Activated CD4-positive, CD25-positive, alpha-beta regulatory T cell treated with anti-CD3 and anti-CD28 coated beads, Interleukin-2, amount 50 U/mL, for 24 hours (primary cell): ENCODE measurements at regions not wholly inside any gene's neighbourhood (a gene's known extent, or its start where the extent isn't known, plus 50 kb on each side); places are given as distances from the start of the nearest gene placed in this dataset.

Experiments used
- ATAC-seq, 2 donors: fragments of 150-1000 bp; cut with Tn5 transposase; one replicate each; pipeline ENCODE4 v1.10.0; 2021; ENCODE audit warnings: mild to moderate bottlenecking in 1 of 2, moderate library complexity in 1 of 2

DNA sequence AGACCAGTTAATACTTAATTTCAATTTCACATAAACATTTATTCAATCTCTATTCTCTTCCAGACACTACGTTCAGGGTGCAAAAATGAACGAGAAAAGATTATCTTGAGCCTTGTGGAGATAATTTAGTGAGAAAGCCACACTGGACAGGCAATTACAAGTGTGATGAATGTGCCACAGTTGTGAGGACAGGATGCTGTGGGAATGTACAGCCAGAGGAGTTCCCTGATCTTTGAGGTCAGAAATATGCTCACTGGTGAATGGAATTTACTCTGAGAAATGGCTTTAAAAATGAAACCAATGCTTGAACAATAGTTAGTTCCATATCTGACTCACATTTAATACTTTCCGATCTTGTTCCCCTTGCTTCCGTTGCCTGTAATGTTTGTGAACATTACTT, 864.8 kb downstream of the GATA3 start:
- ATAC-seq, result no peak

DNA sequence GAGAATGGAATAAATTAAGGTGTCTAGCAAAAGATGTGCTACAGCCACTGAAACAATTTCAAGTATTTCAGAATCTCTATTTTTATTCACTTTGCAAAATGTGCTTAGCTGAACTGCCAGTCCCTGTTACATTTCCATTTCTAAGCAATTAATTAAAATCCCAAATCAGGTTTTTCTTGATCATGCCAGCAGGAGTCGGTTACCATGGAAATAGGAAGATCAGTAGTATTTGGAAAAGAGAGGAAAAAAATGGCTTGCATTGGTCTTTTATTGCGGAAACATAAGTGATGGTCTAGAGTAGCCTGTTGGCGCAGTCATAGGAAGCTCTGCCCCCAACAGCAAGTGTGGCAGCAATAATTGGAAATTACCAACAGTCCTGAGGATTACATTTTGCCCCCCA, 867.1 kb downstream of the GATA3 start:
- no peak for ATAC-seq

DNA sequence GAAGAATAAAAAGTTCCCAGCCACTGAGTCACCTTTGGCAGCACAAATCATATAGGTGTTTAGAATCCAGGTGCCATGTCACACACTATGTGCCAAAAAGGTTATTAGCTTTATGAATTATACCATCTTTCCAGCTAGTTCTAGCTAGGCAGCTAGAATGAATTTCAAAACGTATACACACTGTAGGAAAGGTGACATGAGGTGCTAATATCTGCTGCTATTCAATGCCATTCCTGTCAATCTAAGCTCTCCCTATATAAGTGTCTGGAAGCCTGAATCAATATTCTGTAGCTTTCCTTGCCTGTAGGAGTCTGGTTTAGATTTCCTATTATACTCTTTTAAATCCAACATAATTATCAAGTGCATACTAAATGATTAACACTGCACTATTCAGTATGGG, 868.6 kb downstream of the GATA3 start:
- ATAC-seq, result no peak

DNA sequence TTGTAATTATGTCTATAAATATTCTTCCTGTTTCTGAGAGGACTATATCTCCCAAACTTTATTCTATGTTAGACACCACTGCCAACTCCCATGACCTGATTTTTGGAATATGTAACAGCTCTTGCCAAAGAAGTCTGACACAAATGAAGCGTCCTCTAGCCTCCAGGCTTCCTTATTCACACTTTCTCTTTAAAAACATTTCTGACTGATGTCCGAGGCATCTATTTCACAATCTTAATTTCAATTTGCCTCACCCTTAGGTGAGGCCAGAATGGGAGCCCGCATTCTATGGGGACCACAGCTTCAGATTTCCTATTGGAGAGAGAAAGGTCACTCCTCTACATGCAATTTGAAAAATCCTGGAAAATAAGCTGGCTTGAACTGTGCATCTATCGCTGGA, 873.2 kb downstream of the GATA3 start:
- ATAC-seq, result no peak

DNA sequence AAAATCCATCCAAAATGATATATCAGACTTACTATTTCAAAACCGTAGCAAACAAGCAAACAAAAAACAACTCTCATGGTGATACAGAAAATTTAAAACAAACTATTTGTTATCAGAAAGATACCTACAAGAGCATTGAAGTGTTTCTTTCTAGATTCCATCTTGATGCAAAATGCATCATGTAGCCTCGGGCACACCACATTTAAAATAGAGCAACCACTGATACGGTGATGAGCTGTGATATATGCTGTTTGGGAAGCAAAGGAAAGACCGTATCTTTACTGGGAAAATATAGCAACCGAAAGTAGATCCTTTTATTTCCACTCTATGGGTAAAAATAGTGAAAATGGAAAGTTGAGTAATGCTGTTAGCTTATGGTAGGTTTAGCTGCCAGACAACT, 892.0 kb downstream of the GATA3 start:
- no peak for ATAC-seq

DNA sequence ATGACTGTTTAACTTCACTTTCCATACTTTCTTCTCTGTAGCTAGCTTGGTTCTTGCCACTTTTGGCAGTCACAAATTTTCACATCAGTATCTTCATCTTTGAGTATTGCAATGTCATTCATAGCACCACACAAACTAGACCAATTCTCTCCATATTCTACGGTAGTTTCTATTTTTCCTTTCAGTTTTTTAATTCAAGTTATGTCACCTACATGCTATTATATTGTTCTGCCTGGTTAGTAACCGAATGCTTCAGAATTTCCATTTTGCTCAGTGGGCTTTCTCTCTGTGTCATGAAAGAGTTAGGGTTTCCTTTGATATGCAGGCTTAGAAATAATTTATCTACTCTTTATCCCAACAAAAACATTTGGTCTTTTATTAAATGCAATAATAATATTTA, 896.5 kb downstream of the GATA3 start:
- peak; percentile 43 to 53 for ATAC-seq

DNA sequence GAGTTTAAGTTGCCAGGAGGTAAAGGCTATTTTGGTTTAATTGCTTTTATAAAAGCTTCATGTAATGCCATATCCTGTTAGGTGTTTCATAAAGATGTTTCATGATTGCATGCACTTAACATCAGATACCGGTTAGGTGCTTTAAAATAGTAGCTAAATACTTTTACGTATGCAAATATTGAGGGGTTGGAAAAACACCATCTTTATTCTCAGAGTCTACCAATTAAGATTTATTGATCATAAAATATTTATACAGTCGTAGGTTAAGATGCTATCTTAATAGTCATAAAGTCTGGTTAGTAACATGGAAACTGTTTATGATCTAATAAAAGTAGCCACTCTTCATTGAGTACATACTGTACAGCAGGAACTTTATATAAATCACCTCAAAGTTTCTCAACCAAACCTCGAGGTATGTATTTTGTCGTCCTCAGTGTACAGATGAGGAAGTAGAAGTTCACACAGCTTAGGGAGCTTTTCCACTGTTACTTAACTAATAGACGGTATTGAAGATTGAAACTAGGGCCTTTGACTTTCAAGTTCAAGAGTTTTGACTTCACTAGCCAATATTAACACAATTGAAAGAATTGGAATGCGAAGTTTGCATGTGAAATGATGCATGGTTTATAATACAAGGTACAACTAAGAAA, 897.1 kb downstream of the GATA3 start:
- peak; percentile 32 to 38 for ATAC-seq

DNA sequence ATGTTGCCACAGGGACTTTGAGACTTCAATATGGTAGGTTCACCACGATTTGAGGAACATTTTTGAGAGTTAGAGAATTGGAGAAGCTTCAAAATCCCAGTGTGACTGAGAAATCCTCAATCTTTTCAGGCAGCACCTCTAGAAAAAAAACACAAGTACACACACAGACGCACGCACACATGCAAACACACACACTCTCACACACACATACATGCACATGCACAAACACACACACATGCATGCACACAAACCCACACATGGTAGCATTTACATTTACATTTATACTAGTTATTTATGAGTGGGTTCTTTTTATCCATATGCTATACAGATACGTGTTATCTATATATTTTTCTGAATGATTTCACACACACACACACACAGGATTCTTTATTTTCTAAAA, 901.9 kb downstream of the GATA3 start:
- no peak for ATAC-seq

DNA sequence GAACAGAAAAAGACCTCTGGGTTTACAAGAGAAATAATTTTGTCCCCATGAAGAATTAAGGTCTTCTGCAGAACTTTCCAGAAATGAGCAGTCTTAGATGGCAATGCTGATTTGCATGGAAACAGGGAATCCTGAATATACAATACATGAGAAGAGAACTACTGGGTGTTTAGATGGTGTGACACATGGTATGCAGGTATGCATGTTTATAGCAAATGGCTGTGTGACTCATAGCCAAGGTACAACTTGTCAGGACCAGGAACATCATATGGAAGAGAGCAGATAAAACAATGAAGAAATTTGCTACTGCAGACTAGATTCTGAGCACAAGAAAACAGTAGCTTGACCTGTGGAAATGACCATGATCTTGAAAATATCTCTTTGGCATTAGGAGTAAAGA, 907.8 kb downstream of the GATA3 start:
- ATAC-seq, result no peak

DNA sequence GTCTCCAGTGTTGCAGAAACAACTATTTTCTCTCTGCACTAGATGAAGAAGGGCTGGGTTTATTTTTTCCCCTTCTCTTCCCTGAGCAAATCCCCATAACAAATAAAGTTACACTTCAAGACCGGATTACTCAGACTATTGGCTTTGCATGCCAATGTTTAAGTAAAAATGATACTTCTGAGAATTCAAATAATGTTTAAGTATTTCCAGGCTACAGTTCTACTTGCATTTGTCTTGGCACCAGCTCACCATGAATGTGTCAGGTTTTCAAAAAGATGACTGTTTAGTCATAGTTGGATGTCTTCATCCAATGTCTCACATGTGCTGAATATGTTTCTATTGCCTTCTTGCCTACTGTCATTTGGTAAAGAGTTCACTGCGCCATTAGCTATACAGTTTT, 912.6 kb downstream of the GATA3 start:
- ATAC-seq, result peak; percentile 41 to 65

DNA sequence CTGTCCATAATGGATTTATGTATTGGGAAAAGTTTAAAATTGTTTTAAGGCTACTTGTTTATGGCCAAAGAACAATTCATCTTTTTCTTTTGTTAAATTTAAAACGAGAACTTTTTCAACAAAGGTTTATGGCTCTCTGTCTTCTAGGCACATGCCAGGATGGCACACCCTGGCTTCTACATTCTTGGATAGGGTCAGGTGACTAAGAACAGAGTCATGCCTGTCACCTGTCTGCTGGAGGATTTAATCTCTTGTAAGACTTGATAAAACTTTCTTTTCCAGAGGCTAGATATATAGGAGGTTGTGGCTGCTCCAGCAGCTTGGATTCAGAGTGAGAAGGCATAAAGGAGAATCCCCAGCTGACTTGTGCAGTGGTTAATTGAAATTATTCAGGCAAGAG, 915.4 kb downstream of the GATA3 start:
- no peak for ATAC-seq

DNA sequence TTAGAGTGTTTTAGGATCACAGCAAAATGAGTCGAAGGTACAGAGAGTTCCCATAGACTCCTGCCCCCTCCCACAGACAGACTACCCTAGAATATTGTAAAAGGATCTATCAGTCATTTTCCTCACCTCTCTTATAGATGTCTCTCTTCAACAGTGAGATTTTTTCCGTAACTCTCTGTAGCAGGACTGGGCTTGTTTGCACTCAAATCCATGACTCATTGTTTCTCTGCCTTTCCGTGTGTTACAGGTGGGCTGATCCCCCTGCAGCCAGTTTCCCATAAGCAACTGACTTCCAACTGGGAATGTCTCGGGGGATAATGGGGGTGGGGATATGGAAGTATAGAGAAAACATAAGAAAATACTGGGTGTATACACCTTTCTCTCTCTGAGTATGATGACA, 921.0 kb downstream of the GATA3 start:
- no peak for ATAC-seq

DNA sequence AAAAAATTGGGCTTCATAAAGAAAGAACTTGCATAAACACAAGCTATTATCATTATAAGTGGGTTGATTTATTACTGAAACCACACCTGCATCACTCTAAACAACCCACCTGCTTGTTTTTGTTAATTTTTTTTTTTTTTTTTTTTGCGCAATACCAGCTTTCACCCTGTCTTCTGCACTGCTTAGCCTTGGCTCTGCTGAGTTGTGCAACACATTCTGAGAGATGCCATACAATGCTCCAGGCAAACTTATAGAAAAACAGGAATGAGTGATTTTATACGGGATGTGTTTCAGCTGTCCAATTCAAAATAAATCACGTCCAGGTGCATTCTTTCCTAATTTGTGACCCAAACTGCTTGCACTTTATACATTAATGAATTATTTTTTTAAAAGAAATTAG, 923.6 kb downstream of the GATA3 start:
- ATAC-seq, result no peak

DNA sequence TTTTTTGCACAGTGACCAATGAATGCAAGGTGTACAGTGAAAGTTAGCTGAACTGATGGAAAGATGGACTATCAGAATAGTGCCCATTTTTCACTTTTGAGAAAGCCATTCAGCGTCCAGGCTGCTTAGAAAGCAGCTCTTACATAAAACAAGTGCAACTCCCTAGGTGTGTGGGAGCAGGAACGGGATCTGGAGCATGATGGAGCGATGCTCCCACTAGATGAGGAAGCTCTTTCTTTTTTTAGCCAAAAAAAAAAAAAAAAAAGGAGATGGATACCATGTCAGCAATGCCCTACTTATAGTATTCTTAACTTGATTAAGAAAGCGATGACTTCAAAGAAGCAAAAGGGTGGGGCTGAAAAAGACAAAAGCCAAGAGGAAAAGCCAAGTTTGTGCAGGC, 925.5 kb downstream of the GATA3 start:
- no peak for ATAC-seq

DNA sequence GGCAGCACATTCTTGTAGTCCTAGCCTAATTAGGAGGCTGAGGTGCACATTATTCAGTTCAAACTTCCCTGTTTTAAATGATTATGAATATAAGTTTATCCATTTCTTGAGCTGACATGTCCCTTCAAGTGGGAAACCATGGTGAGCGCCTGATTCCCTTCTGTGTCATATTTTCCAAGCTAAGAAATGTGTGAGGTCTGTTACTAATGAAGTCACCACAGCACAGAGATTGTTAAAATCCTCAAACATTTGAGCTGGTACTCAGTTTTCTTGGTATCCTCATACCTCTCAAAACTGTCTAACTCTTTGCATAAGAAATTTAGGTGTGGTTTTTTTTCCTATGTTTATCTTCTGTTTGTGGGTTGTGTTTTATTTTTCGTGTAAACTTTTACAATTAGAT, 926.8 kb downstream of the GATA3 start:
- no peak for ATAC-seq

DNA sequence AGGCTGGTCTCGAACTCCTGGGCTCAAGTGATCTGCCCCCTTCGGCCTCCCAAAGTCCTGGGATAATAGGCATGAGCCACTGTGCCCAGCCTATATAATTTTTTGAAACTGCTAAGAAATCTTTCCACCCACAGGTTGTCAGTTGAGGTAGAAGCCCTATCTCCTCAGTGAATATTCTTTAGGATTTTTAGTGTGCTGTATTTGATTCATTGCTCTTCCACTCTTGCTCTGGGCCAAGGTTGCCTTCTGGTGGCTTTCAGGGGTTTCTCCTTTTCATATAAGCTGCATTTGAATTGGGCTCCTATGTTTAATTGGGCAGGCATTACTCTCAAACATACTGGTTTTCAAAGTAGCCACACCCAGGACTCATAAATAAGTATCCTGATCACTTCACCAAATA, 931.2 kb downstream of the GATA3 start:
- no peak for ATAC-seq

DNA sequence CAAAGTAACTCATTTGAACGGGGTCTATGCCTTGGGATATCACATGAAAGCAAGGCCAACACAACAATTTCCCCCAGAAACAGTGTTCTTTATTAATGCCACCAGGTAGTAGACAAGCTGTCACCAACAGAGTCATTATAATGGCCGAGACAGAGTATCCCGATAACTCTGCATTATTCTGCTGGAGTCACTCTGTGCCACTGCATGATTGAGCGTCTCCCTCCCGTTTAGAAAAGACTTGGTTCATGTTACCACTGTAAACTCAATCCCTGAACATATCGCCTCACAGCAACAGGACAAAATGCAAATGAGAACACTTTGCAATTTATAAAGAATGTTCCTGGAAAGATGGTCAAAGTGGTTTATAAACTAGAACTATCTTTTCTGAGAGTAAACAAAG, 932.5 kb downstream of the GATA3 start:
- no peak for ATAC-seq

DNA sequence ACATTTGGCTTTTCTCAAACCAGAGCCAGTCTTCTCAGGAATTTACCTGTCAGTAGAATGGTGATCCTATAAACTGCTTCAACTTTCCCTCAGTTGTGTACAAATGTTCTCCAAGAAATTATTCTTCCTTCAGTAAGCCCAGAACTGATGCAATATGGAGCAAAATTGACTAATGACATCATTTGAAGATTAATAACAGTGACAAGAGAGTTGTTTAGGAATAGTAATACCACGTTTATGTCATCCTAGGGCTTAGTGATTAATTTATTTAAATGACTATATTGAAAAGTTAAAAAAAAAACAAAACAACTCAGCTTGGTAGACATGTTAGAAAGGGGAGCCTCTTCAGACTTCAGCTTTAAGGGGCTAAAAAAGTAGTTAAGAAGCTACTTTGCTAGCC, 933.2 kb downstream of the GATA3 start:
- ATAC-seq, result peak in 1 of 2 donors; percentile 27

DNA sequence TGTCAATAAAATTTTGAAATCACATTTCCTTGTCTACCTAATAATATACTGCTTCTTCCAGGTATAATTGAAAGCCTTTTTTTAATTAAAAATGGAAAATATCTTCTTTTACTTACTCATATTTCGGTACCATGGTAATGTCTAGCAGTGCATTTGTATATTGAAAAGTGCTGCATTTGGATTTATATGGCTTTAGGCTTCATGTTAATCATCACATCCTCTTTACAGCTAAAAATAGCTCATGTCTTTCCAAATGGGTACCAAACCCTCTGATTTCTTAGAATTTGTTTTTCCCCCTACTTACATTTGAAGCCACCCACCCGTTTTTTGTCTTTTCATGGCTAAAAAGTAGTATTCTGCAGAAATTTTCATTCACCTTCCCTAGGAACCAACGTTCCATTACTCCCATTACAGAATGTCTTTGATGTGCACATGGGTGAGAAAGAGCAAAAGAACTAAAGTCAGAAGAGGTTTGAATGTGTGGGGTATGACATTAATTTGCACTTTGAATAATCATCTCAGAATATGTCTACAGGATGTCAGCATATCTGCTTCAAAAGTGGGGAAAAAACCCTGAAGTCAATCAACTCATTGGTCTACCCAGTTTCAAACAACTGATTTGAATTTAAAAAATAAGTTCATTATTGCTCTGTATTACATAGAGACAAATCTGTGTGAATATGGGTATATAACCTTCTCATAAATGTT, 935.9 kb downstream of the GATA3 start:
- ATAC-seq, result peak; percentile 51 to 58

DNA sequence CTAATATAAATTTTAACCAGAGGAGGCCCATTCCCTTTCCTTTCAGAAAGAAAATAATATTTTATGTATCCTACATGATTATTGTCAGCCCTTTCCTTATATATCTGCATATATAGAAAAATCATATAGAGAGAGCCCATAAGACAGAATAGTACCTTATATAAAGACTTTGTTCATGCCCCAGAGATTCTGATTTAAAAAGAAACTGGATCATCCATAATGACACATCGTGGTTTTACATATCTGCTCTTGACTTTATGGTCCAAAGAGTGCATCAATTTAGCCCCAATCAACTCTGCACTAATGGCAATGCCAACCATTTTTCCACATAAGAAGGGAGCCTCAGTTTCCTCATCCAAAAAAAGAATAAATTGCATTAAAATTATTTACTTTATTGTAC, 937.5 kb downstream of the GATA3 start:
- no peak for ATAC-seq

DNA sequence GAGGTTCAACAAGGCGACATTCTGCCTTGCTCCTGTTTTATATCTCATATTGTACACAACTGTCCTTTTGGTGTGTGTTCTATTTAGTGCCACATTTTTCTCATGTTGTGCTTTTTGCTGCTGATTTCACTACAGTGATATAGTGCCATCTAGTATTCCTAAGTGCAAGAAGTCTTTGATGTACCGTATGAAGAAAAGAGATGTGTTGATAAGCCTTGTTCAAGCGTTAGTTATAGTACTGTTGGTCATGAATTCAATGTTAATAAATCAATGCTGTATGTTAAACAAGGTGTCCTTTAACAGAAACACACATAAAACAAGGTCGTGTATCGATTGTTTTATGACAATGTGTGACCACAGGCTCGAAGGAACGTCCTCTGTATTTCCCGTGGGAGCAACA, 939.4 kb downstream of the GATA3 start:
- no peak for ATAC-seq

DNA sequence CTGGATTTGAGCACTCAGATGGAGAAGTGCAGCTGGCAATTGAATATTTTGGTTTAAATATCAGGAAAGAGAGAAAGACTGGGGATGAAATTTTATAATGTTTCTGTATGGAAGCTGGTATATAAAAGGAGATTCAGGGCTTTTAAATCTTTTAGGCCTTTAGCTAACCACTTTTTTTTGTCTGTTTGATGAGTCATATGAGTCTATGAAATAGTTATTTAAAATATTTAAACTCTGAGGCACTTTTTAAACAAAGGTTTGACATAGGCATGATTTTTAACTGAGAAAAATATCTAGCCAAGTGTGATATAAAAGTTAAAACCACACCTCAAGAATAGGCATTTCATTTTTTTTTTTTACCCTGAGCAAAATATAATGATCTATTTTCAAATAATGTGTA, 944.3 kb downstream of the GATA3 start:
- no peak for ATAC-seq

DNA sequence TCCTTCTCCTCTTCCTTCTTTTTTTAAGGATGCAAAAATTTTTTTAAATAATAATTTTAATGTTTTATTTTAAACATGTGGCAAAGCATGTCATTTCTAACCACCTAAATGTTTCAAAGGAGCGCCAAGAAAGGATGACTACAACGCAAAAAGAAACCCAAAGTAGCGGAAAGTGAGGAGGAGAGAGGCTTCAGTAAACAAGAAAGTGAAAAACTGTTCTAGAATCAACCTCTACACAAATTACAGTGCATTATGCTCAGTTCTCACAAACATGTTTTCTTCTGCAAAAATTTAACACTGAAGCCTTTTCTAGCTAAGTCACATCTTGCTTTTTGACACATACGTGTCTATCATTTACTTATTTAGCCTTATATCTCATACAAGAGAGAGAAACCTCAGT, 948.6 kb downstream of the GATA3 start:
- no peak for ATAC-seq

DNA sequence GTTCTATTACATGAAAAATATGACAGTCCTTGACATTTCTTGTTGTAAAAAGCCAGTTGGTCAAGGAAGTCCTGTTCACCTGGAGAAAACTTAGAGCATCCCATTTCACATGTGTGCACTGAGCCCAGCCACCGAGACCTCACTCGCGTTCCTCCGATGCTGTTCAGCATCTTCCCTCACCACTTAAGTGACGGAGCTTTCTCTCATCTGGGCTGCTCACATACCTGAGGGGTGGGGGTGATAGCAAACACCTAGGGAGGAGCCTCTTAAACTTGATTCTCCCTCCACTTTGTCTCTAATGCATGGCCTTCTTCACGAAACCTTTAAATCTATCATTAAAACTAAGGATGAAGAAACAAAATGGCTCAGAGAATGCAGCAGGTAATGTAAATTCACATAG, 950.2 kb downstream of the GATA3 start:
- no peak for ATAC-seq

DNA sequence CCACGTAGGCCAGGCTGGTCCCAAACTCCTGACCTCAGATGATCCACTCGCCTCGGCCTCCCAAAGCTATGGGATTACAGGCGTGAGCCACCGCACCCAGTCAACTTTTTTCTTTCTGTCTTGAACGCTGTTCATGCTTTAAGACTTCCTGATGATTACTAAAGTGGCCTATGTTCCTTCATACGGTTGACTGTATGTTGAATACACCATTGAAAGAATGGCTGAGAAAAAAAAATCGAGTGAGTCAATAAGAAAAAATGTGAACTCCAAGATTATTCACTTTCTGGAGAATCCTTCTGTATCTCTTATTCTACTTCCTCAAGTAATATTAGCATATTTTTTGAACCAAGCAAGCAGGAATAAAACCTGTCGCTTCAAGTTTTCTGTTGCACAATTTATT, 955.0 kb downstream of the GATA3 start:
- ATAC-seq, result no peak
